HG03520 (cell line): ENCODE measurements at regions not wholly inside any gene's neighbourhood (a gene's known extent, or its start where the extent isn't known, plus 50 kb on each side); places are given as distances from the start of the nearest gene placed in this dataset.
"Not testable (repeated sequence)": the region's sequence is repeated elsewhere in the genome, so short reads cannot be mapped to it uniquely, and the experiment has no call there.

Source experiments
- ATAC-seq: cut with Tn5 transposase; IDR thresholded peaks from one replicate; pipeline ENCODE4 v1.9.1; 2021; ENCODE audit warnings: mild to moderate bottlenecking, moderate library complexity; ENCODE audit not compliant: unreplicated experiment

DNA sequence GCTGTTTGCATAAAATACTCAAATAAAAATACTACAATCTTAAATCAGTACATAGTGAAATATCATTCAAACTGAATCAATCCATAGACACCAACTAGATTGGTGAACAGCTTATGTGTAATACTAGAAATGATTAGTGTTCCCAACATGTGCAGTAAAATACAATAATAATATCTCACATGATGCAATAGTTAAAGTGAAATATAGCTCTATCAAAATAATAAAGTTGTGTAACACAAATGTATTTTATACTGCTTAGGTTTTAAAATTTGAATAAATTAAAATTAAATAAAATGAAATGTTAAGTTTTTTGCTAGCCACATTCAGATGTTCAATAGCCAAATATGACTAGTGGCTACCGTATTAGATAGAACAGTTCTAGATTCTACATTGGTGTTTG is 714.1 kb downstream of the ZNF385D start:
- ATAC-seq = no peak

DNA sequence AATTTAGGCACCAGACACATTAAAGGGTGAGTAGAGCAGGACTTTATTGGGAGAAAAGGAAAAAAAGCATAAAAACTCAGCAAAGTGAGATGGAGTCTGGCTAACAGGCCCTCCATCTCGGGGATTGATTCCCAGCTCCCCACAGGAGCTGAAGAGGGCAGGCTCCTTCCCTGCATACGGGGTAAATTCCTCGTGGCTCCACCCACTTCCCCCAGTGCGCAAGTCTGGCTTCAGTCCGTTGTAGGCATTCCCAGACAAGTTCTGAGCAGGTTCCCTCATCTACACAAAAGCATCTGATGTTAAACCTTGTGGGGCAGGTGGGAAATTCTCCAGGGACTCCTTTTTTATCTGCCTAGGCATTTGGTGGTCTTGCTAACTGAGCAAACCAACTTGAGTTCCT is 722.6 kb downstream of the ZNF385D start:
- no peak for ATAC-seq

DNA sequence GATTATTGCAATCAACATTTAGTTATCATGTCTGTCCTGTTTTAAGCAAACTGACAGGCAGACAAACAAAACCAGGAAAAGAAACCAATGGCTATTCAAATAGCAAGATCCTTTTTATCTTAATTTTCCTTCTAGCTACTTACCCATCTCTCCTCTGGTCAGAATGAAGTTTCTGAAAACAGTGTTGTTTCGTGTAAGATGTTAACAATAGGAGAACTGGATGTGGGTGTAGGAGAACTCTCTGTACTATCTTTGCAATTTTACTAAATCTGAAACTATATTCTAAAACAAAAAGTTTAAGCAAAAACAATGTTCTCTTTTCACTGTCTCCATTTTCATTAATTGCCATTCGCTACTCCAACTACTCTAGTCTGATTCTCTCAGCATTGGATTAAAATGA is 726.4 kb downstream of the ZNF385D start:
- ATAC-seq = no peak

DNA sequence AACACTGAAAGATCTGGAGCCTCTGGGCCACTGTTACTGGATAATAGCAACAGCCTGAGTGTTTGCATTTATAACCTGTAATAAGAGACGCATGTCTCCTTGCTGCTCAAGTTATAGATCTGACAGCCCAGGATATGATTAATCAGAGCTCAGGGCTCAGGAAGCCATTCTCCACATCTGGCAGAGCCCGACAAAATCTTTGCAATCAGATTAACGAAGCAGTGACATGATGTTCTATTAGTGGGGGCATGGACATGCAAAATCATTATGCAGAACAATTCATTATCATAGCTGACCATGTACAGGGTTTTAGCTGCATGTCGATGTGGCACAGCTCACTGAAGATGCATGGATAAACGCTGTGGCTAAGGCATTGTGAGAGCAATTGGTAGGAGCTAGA is 730.3 kb downstream of the ZNF385D start:
- no peak for ATAC-seq

DNA sequence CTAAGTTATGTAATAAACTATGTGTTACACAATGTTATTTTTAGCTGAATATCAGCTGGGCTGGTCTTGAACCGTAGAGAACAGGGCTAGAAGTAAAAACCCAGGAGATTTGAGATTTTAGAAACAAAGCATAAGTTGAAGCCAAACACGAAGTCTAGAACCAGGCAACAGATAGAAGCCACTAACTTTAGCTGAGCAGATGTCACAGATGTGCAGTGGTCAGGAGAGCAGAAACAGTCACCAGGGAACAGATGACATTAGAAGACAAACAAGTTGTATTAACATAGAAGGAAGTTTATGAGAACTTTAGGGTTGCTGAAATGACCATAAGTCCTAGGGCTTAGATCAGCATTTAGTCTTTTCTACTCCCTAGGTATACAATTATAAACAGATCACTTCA is 731.0 kb downstream of the ZNF385D start:
- ATAC-seq = no peak

DNA sequence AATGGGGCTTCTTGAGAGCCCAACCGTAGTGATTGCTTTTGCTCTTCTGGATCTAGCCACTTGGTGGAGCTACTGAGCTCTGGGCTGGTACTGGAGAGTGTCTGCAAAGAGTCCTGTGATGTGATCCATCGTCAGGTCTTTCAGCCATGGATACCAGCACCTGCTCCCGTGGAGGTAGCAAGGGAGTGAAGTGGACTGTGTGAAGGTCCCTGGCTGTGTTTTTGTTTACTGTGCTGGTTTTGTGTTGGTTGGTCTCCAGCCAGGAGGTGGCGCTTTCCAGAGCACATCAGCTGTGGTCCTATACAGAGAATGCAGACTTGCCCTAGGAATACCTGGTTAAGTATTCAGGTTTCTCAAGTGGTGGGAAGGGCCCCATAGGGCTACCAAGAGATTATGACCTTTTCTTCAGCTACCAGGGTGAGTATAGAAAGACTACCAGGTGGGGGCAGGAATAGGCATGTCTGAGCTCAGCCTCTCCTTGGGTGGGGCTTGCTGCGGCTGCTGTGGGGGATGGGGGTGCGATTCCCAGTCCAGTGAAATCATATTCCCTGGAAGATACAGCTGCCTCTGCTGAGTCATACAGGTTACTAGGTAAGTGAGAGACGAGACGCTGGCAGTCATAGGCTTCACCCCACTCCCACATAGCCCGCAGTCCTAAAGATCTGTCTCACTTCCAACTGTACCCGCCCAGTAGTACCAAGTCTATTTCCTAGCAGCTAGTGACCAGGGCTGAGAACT is 733.7 kb downstream of the ZNF385D start:
- ATAC-seq = no peak

DNA sequence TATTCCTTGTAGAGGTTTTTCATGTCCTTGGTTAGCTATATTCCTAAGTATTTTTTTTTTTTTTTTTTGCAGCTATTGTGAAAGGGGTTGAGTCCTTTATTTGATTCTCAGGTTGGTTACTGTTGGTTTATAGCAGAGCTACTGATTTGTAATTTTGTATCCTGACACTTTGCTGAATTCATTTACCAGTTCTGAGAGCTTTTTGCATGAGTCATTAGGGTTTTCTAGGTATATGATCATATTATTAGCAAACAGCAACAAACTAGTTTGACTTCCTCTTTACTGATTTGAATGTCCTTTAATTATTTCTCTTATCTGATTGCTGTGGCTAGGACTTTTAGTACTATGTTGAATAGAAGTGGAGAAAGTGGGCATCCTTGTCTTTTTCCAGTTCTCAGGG is 737.4 kb downstream of the ZNF385D start:
- ATAC-seq = no peak

DNA sequence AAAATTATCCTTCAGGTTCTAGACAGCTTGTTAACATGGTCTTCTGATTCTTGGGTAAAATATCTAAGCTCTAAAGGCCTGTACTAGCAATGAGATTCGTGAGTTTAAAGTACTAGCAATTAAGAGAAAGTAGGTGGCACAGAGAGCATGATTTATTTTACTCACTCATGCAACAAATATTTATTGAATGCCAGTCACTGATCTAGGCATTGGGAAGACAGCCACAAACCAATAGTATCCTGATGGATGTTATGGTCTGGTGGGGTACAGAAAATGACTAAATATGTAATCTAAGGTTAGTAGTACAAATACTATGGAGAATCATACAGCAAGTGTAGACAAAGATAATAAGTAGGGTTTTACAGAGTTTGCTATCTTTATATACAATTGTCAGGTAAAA is 751.3 kb downstream of the ZNF385D start:
- ATAC-seq = no peak

DNA sequence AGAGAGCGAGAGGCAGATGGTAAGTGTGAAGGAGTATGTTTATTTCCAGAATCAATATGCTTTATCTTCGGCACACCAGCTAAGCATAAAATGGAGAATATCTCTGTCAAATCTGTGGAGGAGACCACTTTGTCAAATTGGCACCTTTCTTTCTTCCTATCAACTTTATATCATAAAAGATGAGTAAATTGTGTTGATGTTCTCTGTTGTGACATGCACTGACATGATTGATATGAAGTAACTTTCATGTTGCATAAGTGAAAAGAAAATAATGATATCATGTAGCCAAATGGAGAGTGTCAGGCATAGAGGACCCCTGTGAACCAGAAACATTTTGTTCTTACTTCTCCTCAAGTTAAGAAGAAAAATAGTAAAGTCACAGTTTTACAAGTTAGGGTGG is 753.8 kb downstream of the ZNF385D start:
- no peak for ATAC-seq

DNA sequence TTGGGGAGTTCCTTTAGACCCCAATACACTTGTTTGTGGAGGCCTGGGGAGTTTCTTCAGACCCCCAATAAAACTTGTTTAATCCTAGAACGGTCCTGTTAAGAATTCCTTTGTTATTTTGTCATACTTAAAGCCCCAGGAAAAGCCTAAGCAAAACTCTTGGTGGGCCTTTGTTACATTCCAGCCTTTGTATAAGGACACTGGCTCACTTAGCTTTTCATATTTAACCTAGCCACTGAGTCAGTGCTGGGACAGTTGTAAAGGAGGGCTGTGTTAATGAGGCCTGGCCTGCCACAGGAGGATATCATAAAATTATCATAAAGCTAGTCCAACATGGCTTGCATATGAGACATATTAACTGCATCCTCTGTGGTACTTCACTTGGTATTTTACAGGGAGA is 760.1 kb downstream of the ZNF385D start:
- no peak for ATAC-seq

DNA sequence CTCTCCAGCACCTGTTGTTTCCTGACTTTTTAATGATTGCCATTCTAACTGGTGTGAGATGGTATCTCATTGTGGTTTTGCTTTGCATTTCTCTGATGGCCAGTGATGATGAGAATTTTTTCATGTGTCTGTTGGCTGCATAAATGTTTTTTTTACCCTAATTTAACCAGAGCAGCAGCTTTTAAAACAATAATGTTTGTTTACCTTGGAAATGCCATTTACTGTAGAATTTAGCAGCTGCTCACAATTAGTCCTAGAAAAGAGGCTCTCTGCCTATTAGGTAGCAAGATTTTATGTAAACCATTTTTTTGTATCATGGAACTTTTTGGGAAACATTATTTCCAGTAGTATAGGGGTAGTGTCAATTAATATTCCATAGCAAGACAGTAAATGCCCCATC is 761.4 kb downstream of the ZNF385D start:
- not testable (repeated sequence) for ATAC-seq

DNA sequence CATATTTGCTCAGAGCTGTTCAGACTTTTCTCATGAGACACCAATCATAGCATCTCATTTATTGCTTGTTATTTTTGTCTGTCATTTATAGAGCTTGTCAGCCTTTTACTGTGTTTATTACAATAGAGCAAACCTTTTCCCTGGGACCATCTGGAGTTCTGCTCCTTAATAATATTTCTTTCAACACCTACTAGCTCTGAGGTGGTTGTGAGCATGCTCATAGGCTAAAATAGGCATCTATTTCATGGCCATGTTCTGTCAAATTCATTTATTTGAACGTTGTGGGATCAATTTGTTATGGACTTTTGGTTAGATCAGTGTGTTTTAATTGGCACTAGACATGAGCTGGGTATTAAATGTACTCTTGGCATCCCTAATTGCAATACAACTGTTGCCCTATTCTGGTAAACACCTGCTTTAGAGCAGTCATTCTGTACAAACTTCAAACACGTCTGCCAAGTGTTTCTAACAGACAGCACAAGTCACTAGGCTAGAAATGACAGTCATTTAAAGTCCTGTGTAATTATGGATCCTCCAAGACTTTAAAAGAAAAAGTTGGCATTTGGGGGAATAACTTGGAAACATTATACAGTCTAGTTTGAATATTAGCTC is 766.3 kb downstream of the ZNF385D start:
- ATAC-seq = no peak

DNA sequence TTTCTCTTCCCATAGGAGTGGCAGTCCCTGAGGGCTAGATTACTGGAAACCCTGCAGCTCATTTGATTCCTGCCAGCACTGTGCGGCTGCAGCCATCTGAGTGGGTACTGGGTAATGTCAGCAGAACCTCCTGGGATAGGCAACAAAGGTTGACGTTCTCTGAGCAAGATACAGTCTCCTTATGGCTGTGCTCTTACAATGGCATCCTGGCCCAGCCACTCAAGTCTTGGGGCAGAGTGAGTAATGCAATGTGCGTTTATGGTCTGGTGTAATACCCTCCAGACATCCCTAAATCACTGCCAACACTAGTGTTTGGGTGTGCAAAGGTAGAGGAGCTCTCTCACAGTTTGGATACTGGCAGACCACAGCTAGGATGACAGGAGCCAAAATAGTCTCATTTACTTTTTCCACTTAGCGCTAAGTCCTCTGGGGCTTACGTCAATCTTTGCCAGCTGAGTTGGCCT is 775.8 kb downstream of the ZNF385D start:
- ATAC-seq = no peak

DNA sequence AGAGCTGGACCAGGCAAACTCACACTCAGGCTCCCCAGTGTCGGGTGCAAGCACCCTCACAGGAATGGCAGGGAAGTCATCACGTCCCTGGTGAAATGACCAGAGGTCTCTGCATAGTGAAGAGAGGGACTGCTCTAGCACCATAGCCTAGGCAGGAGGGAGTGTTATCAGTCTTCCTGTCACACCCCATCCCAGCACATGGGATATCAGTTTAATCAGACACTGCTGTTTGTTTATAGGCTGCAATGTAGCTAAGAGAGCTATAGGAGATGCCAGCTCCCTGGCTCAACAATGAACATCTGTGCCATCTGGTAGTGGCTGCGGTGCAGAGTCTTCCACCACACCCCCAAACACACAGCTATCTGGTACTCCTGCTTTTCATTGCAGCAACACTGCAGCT is 776.6 kb downstream of the ZNF385D start:
- no peak for ATAC-seq

DNA sequence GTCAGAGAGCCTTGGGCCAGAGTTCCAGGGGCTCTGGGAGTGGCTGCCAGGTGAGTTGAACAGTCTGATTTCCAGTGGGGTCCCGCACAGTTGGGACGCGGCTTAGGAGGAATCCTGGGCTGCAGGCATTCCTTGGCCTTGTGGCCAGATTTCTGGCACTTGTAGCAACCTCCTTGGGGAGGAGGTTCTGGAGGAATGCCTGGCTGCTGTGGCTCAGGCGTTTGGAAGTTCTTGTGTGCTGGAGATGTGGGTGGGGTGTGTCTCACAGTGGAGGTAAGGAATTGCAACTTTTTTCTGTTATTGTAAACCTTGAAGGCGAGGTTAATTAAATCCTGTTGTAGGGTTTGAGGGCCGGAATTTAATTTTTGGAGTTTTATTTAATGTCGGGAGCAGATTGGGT is 780.2 kb downstream of the ZNF385D start:
- not testable (repeated sequence) for ATAC-seq

DNA sequence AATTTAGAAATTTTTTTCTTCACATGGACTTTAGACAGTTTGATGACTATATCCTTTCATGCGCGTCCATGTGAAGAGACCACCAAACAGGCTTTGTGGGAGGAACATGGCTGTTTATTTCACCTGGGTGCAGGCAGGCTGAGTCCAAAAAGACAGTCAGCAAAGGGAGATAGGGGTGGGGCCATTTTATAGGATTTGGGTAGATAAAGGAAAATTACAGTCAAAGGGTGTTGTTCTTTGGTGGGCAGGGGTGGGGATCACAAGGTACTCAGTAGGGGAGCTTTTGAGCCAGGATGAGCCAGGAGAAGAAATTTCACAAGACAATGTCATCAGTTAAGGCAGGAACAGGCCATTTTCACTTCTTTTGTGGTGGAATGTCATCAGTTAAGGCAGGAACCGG is 781.5 kb upstream of the SGO1 start:
- ATAC-seq = not testable (repeated sequence)

DNA sequence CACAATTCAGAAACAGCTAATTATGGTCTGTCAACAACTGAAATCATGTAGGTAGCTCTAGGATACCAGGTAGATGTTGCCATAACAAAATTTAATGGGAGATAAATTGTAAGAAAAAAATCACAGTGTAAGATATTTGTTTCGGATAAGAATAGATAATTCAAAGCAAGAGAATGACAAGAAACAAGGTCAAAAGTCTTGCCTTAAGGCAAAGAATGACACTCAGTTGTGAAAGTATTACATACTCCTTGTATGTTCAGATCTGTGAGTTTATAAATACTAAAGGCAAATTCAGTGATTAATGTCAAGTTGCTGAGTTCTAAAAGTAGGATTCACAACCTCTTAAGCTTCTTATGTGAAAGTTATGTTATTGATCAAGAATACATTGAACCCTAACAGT is 772.2 kb upstream of the SGO1 start:
- ATAC-seq = no peak

DNA sequence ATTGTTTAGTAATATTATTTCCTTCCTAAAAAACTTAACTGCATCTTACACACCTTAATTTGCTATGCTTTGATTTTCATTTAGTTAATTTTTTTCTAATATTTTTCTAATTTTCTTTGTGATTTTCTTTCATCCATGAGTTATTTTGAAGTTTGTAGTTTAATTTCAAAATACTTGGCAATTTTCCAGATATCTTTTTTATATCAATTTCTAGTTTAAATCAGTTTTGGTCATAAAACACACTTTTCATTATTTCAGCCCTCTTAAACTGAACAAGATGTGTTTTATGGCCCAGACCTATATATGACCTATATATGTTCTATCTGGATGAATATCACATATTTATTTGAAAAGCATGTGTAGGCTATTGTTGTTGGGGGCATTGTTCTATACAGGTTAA is 759.9 kb upstream of the SGO1 start:
- no peak for ATAC-seq

DNA sequence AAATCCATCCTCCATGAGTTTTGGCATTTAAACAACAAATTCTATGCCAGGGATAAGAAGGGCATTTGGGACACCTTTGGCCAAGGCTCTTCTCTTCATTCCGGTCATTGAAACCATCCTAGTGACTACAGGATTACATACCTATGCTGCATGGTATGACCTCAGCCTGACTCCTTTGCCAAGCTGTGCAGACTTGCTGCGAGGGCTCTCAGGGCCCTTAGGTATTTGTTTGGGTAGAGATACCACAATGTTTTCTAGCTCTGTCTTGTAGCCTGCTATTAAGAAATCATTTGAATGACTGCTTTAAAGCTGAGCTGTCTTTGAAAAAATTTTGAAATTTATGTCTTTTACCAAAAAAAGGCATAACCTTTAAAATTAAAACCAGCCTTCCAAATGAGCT is 749.8 kb upstream of the SGO1 start:
- ATAC-seq = no peak

DNA sequence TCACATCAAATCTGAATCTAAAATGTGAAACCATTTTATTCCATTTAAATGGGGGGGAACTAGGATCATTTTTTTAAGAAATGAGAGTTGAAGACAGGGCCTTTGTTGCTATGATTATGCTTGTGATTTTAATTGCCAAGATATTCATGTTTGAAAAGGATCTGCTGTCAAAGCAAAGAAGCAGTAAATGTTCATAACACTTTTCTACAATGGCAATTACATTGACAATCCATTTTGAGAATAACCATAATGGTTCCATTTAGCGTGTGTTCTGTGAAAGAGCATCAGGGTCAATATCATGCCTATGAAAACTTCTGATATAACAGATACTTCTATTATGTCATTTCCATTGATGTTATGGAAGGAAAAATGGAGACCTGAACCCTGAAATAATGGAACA is 745.8 kb upstream of the SGO1 start:
- ATAC-seq = no peak

DNA sequence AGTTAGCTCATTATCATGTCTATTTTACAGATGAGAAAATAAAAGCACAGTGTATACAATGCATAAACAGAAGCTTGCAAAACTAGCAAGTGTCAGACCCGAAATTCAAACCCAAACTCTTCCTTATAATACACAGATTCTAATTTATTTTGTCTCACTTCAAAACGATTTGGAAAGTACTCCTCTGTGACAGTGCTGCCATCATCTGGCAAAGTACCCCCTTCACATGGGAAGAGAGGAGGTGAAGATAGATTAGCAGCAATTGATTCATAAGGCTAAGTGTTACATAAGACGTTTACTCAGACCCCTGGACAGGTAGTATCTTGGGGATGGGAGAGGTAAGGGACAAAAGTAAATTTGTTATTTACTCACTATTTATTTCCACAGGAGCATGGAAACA is 744.0 kb upstream of the SGO1 start:
- ATAC-seq = no peak

DNA sequence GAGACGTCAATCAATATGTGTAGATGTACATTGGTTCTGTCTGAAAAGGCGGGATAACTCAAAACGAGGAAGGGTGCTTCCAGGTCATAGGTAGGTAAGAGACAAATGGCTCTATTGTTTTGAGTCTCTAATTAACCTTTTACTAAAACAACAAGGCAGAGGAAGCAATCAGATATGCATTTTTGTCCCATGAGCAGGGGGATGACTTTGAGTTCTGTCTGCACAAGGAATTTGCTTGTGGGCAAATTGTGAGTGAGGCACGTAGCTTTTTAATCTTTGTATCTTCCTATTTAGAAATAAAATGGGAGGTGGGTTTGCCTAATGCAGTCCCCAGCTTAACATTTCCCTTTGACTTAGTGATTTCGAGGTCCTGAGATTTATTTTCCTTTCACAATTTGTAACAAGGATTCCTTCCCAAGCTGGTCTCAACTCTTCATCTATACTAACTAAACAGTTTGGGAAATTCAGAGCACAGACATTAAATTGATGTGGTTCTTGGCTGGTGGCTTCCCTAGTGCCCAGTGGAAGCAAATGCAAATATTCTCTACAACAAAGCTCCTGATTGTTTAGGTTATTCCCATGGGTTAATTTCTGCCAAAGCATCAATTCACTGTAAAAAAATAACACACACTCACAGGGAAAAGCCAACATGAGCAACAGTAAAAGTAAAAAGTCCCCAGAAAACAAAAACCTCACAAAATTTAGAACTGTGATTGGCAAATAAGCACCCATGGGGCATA is 738.8 kb upstream of the SGO1 start:
- ATAC-seq = no peak
